Kidney (tissue), 13 donors: ENCODE measurements at regions not wholly inside any gene's neighbourhood (a gene's known extent, or its start where the extent isn't known, plus 50 kb on each side); places are given as distances from the start of the nearest gene placed in this dataset.

ENCODE experiments used
- DNase-seq, 5 donors: peaks; one replicate each; pipeline ENCODE4 v3.0.0-alpha.2; 2013 to 2020
- FAIRE-seq: peaks from 2 replicates; lab custom pipeline; 2012; peaks lifted over from hg19 to GRCh38; lab: Jason Lieb, UNC
- H3K27ac ChIP-seq, 2 donors: one replicate each; pipeline ENCODE4 v1.7.0; 2013; ENCODE audit warnings: low read depth in 2 of 2, low read length in 2 of 2, inconsistent platforms in 1 of 2
- H3K27me3 ChIP-seq: one replicate; pipeline ENCODE4 v1.7.1; 2013; ENCODE audit warnings: low read length, inconsistent platforms; ENCODE audit not compliant: control insufficient read depth, insufficient read depth
- H3K36me3 ChIP-seq, 3 donors: one replicate each; pipeline versions ENCODE4 v1.7.0 to v1.7.1; 2013; ENCODE audit warnings: low read length in 3 of 3, control low read depth in 1 of 3, inconsistent platforms in 1 of 3; ENCODE audit not compliant: insufficient read depth in 3 of 3, control insufficient read depth in 2 of 3
- H3K4me1 ChIP-seq, 3 donors: one replicate each; pipeline versions ENCODE4 v1.7.0 to v1.7.1; 2013; ENCODE audit warnings: low read length in 3 of 3, inconsistent platforms in 1 of 3, low read depth in 1 of 3; ENCODE audit not compliant: control insufficient read depth in 2 of 3, insufficient read depth in 2 of 3
- H3K4me3 ChIP-seq, 3 donors: one replicate each; pipeline versions ENCODE4 v1.7.0 to v1.8.1; 2013; ENCODE audit warnings: low read length in 3 of 3, control low read depth in 1 of 3, inconsistent platforms in 1 of 3
- H3K9ac ChIP-seq, 3 donors: one replicate each; pipeline versions ENCODE4 v1.7.0 to v1.7.1; 2013; ENCODE audit warnings: low read length in 3 of 3, control low read depth in 1 of 3, inconsistent platforms in 1 of 3
- H3K9me3 ChIP-seq, 3 donors: one replicate each; pipeline versions ENCODE4 v1.7.0 to v1.7.1; 2013; ENCODE audit warnings: low read length in 3 of 3, control low read depth in 1 of 3, inconsistent platforms in 1 of 3; ENCODE audit not compliant: control insufficient read depth in 2 of 3, insufficient read depth in 1 of 3
- intact Hi-C: fragments of 100-400 bp; cut with DNase I; formaldehyde crosslinking; loops from one replicate; pipeline ENCODE4 v1.11.1; 2022
- TF ChIP-seq, protein P1 (sequence below): IDR thresholded peaks from 3 replicates; pipeline ENCODE4 v1.5.1; 2012; ENCODE audit warnings: mild to moderate bottlenecking, moderate library complexity, borderline replicate concordance; ENCODE audit not compliant: insufficient read depth; ENCODE audit errors: extremely low read depth
- donor health status: control.
- donor health status: control.
- donor health status: control.
- donor health status: control.
- donor health status: control.
- donor health status: DM: yes; HTN: yes; CAD: no.
- donor health status: Normal renal cell carcinoma (clear cell type).

DNA sequence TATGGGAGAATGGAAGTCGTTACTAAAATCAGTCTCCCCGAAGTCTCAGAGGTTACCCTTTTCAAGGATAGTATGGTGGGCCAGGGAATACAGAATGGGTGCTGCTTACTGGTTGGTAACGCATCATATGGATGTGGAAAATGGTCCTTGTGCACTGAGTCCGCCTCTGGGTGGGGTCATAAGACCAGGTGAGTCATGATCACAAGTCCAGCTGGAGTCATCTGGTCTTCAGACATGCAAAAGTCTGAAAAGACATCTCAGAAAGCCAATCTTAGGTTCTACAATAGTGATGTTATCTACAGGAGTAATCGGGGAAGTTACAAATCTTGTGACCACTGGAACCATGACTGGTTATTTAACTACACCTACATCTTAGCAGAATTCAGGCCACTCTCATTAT, 71.9 kb upstream of the TCL1B start:
- FAIRE-seq = no peak
- Histone ChIP-seq H3K36me3 (no peaks in the 10 kb centered on the region), H3K27ac (no peak overlapping the region), H3K9ac (no peak overlapping the region), H3K9me3 (no peaks in the 10 kb centered on the region), H3K27me3 (no peaks in the 10 kb centered on the region), H3K4me1 (no peaks in the 10 kb centered on the region), H3K4me3 (no peak overlapping the region)
- intact Hi-C loops = no loop called here
- TF ChIP-seq, protein P1, sequence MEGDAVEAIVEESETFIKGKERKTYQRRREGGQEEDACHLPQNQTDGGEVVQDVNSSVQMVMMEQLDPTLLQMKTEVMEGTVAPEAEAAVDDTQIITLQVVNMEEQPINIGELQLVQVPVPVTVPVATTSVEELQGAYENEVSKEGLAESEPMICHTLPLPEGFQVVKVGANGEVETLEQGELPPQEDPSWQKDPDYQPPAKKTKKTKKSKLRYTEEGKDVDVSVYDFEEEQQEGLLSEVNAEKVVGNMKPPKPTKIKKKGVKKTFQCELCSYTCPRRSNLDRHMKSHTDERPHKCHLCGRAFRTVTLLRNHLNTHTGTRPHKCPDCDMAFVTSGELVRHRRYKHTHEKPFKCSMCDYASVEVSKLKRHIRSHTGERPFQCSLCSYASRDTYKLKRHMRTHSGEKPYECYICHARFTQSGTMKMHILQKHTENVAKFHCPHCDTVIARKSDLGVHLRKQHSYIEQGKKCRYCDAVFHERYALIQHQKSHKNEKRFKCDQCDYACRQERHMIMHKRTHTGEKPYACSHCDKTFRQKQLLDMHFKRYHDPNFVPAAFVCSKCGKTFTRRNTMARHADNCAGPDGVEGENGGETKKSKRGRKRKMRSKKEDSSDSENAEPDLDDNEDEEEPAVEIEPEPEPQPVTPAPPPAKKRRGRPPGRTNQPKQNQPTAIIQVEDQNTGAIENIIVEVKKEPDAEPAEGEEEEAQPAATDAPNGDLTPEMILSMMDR = peak; percentile 31
- DNase-seq = peak in 1 of 5 donors; percentile 33

DNA sequence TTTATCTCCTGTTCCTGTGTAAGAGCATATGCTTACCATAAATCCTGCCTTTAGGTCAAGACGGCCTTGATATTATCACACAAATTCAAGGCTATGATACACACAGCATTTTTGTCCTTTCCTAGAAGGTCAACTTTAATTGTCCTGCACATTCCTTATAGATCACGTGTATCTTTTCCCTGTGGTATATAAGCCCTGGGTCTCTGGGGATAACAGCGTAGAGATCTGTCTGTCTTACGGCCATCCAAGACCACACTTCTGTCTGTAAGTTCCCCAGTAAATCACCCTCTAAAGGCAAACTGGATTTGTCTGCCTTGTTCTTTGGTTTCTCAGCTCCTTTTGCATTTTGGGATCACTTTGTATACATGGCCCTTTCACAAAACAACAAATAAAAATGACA, 69.5 kb upstream of the TCL1B start:
- TF ChIP-seq, protein P1 = no peak
- H3K27ac ChIP-seq = no peak overlapping the region
- no peaks in the 10 kb centered on the region for H3K36me3 ChIP-seq
- DNase-seq (peak in 1 of 5 donors; percentile 10), FAIRE-seq (no peak)
- intact Hi-C loops = no loop called here
- H3K27me3 ChIP-seq = no peaks in the 10 kb centered on the region
- no peak overlapping the region for H3K9ac ChIP-seq
- H3K4me1 ChIP-seq = no peaks in the 10 kb centered on the region
- H3K4me3 ChIP-seq = no peak overlapping the region
- no peaks in the 10 kb centered on the region for H3K9me3 ChIP-seq

DNA sequence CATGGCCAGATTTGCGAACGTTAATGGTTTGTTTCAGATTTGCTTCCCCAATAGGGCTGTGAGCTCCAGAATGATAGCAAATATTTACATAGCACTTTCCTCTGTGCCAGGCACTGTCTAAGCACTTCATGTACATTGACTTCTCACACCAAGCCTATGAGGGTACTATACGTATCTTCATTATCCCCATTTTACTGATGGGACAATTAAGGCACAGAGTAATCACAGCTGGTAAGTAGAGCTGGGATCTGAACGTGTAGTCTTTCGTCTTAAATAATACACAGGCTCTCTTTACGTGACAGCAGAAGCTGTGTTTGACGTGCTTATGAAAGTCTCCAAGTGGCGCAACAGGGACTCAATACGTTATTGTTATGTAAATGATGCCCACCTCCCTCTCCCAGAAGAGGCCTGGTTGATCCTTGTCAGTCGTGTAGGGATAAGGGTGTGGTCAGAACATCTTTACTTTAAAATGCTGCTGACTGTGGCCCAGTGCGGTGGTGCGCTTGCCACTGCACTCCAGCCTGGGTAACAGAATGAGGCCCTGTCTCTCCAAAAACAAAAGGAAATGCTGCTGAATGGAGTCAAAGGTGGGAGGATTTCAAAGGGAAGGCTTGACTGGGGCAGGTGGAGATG, 66.3 kb upstream of the TCL1B start:
- no peak overlapping the region for H3K4me3 ChIP-seq
- intact Hi-C loops = no loop called here
- no peak overlapping the region for H3K9ac ChIP-seq
- no peaks in the 10 kb centered on the region for H3K4me1 ChIP-seq
- no peaks in the 10 kb centered on the region for H3K27me3 ChIP-seq
- H3K27ac ChIP-seq = no peak overlapping the region
- H3K36me3 ChIP-seq = no peaks in the 10 kb centered on the region
- TF ChIP-seq, protein P1 = no peak
- H3K9me3 ChIP-seq = peaks cover 0 to 4% (median 0%) of the 10 kb centered on the region in 3 donors
- FAIRE-seq = no peak
- no peak for DNase-seq

DNA sequence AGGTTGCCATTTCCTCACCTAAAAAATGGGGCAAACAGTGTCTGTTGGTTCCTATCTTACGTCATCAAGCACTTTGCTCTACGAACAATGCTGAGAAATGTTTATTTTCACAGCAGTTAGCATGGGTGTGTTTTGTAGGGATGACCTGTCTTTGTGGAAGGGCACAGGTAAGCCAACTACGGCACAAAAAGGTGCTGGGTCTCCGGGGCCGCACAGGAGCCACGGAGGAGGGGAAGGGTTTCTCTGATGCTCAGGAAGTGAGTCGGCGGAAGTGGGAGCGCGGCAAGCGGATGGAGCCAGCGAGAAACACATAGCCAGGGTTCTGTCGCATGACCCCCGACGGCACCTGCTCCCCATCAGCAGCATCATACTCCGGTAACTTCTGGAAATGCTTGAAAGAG, 65.6 kb upstream of the TCL1B start:
- no peaks in the 10 kb centered on the region for H3K36me3 ChIP-seq
- TF ChIP-seq, protein P1 = no peak
- no peak for FAIRE-seq

More for the DNA sequence above, 65.6 kb upstream of the TCL1B start:
- H3K27ac ChIP-seq = no peak overlapping the region
- no peak overlapping the region for H3K4me3 ChIP-seq
- no peaks in the 10 kb centered on the region for H3K27me3 ChIP-seq
- intact Hi-C loops = no loop called here
- peaks cover 0 to 4% (median 0%) of the 10 kb centered on the region in 3 donors for H3K9me3 ChIP-seq
- H3K4me1 ChIP-seq = no peaks in the 10 kb centered on the region
- H3K9ac ChIP-seq = no peak overlapping the region
- DNase-seq = no peak
